Calu3 (cell line): ENCODE measurements at regions not wholly inside any gene's neighbourhood (a gene's known extent, or its start where the extent isn't known, plus 50 kb on each side); places are given as distances from the start of the nearest gene placed in this dataset.

Experiments
- BruUV-seq: library from RNA; stranded (reverse); fragments of 400-500 nt; replicated peaks from 2 replicates; lab custom pipeline; 2021; lab: Mats Ljungman, UMichigan
- CTCF ChIA-PET: fragments of 300-600 bp; sonication (Branson Sonifier 250); formaldehyde crosslinking; loops from one replicate; lab custom pipeline; 2022; ENCODE audit warnings: antibody characterized with exemption; lab: Charles Lee
- DNase-seq: peaks from one replicate; pipeline ENCODE4 v3.0.0; 2022
- H3K27ac Mint-ChIP-seq: one replicate; pipeline ENCODE4 v1.8.0; 2022; ENCODE audit warnings: mixed read lengths; ENCODE audit not compliant: unreplicated experiment
- H3K27me3 Mint-ChIP-seq: one replicate; pipeline ENCODE4 v1.8.0; 2022; ENCODE audit warnings: mixed read lengths; ENCODE audit not compliant: unreplicated experiment
- H3K36me3 Mint-ChIP-seq: one replicate; pipeline ENCODE4 v1.8.0; 2022; ENCODE audit warnings: mild to moderate bottlenecking, moderate library complexity, mixed read lengths; ENCODE audit not compliant: insufficient read depth, unreplicated experiment
- H3K4me1 Mint-ChIP-seq: one replicate; pipeline ENCODE4 v1.8.0; 2022; ENCODE audit warnings: mild to moderate bottlenecking, low read depth, mixed read lengths; ENCODE audit not compliant: unreplicated experiment
- H3K4me3 Mint-ChIP-seq: one replicate; pipeline ENCODE4 v1.8.0; 2022; ENCODE audit warnings: mild to moderate bottlenecking, low read depth, moderate library complexity, mixed read lengths; ENCODE audit not compliant: unreplicated experiment
- H3K9me3 Mint-ChIP-seq: one replicate; pipeline ENCODE4 v1.8.0; 2022; ENCODE audit warnings: low read depth, mixed read lengths; ENCODE audit not compliant: unreplicated experiment
- intact Hi-C: fragments of 100-400 bp; cut with micrococcal nuclease; formaldehyde crosslinking; loops from one replicate; pipeline ENCODE4 v1.10.0; 2022; ENCODE audit not compliant: unreplicated experiment
- TF ChIP-seq, protein P1 (sequence below): fragments of 200-600 bp; IDR thresholded peaks from one replicate; pipeline ENCODE4 v1.8.0; 2022; ENCODE audit warnings: antibody characterized with exemption; ENCODE audit not compliant: unreplicated experiment

DNA sequence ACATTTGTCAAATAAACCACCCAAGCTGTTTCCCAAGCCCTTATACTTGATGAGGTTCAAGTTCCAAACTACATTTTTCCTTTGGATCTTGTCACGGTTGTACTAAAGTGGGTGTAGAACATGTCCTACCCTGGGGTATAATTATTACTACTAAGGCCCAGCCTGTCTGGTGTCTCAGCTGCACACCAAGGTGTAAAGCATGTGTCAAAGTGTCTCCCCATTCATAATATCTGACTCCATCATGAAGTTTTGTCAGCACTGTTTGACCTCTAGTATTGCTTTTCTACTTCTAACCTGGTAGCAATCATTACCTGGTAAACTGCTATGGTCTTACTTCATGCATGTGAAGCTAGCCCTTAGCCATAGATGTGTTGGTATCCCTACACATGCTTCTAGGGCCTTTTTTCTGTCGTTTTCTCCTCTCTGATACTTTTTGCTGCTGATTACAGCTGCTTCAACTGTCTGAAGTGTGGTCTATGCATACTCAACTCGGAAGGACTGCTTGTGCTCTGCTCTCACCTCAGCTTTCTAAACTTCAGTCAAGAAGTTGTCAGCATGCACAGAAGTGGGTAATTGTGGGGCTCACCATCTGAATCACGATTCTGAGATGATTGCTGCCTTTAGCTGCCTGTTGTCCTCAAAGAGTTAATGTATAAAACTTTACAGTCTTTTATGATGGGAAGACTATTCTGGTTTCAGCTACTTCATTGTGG lies 445.7 kb upstream of the TRIB2 start:
- no peaks in the 10 kb centered on the region for H3K36me3 Mint-ChIP-seq
- no peaks in the 10 kb centered on the region for H3K9me3 Mint-ChIP-seq
- H3K4me3 Mint-ChIP-seq: no peak overlapping the region
- TF ChIP-seq, protein P1, sequence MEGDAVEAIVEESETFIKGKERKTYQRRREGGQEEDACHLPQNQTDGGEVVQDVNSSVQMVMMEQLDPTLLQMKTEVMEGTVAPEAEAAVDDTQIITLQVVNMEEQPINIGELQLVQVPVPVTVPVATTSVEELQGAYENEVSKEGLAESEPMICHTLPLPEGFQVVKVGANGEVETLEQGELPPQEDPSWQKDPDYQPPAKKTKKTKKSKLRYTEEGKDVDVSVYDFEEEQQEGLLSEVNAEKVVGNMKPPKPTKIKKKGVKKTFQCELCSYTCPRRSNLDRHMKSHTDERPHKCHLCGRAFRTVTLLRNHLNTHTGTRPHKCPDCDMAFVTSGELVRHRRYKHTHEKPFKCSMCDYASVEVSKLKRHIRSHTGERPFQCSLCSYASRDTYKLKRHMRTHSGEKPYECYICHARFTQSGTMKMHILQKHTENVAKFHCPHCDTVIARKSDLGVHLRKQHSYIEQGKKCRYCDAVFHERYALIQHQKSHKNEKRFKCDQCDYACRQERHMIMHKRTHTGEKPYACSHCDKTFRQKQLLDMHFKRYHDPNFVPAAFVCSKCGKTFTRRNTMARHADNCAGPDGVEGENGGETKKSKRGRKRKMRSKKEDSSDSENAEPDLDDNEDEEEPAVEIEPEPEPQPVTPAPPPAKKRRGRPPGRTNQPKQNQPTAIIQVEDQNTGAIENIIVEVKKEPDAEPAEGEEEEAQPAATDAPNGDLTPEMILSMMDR: no peak
- H3K4me1 Mint-ChIP-seq: no peaks in the 10 kb centered on the region
- CTCF ChIA-PET: no interaction called here
- intact Hi-C loops: no loop called here
- H3K27me3 Mint-ChIP-seq: no peaks in the 10 kb centered on the region
- H3K27ac Mint-ChIP-seq: no peak overlapping the region
- DNase-seq: no peak
- BruUV-seq: no TSS peak

DNA sequence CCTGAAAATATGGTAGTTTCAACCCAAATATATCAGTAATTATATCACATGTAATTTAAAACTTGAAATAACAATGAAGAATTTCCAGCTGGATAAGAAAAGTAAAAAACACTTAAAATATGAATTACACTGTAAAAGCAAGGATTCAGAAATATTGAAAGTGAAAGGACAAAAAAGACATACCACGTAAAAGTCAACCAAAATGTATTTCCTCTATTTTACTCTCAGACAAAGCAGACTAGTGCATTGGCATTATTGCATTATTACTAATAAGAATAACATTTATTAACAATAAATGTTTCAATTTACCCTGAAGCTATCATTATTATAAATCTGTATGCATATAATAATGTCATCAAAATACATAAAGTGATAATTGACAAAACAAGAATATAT lies 445.1 kb upstream of the TRIB2 start:
- H3K4me3 Mint-ChIP-seq: no peak overlapping the region
- H3K9me3 Mint-ChIP-seq: no peaks in the 10 kb centered on the region
- no peaks in the 10 kb centered on the region for H3K4me1 Mint-ChIP-seq
- H3K27ac Mint-ChIP-seq: no peak overlapping the region
- intact Hi-C loops: no loop called here
- TF ChIP-seq, protein P1: no peak
- BruUV-seq: no TSS peak
- no peaks in the 10 kb centered on the region for H3K27me3 Mint-ChIP-seq
- CTCF ChIA-PET: no interaction called here
- H3K36me3 Mint-ChIP-seq: no peaks in the 10 kb centered on the region
- DNase-seq: no peak

DNA sequence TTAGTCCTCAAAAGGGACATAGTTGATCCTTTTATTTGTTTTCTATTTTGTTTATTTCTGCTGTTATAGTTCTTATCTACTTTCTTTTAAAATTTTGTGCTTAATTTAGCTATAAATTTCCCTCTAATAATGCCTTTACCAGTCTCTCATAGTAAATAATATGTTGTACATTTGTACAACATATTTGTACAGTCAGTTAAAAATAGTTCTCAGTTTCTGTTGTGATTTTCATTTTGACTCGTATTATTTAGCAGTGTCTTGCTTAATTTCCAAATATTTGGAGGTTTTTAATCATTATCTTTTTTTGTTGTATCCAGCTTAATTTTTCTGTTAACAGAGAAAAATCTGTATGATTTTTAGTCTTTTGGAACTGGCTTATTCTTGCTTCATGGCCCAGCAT lies 443.6 kb upstream of the TRIB2 start:
- CTCF ChIA-PET: no interaction called here
- intact Hi-C loops: no loop called here
- Mint-ChIP-seq H3K27me3 (no peaks in the 10 kb centered on the region), H3K4me3 (no peak overlapping the region), H3K4me1 (no peaks in the 10 kb centered on the region), H3K36me3 (no peaks in the 10 kb centered on the region), H3K9me3 (no peaks in the 10 kb centered on the region), H3K27ac (no peak overlapping the region)
- no peak for DNase-seq
- BruUV-seq: no TSS peak
- TF ChIP-seq, protein P1: no peak

DNA sequence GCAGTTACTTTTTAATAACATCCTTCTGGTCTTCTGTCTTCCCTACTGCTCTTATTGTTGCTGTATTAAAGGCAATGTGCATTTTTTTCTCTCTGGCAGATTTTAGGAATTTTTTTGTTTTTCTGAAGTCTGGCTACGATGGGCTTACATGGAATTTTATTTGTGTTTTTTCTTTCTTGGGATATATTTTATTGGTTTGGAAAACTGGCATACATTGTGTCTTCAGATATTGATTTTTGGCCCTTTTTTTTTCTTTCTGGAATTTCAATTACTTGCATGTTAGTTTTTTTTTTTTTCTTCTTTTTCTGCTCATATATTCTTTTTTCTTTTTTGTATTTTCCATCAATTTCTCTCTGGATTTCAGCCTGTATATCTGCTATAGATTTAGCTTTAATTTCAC lies 442.1 kb upstream of the TRIB2 start:
- intact Hi-C loops: no loop called here
- TF ChIP-seq, protein P1: no peak
- no peak for DNase-seq
- Mint-ChIP-seq H3K4me1 (no peaks in the 10 kb centered on the region), H3K36me3 (no peaks in the 10 kb centered on the region), H3K27me3 (no peaks in the 10 kb centered on the region), H3K9me3 (no peaks in the 10 kb centered on the region), H3K4me3 (no peak overlapping the region), H3K27ac (no peak overlapping the region)
- no TSS peak for BruUV-seq
- CTCF ChIA-PET: interaction anchor here (0.7 kb wide), 1 partner anchor 217 kb away, joined by 5 read pairs; no protein-coding TSS in a partner anchor
